Colonic mucosa (tissue), 4 donors: ENCODE measurements at regions not wholly inside any gene's neighbourhood (a gene's known extent, or its start where the extent isn't known, plus 50 kb on each side); places are given as distances from the start of the nearest gene placed in this dataset.
"Not testable (repeated sequence)": the region's sequence is repeated elsewhere in the genome, so short reads cannot be mapped to it uniquely, and the experiment has no call there.

ENCODE experiments used
- DNase-seq: peaks from one replicate; pipeline ENCODE4 v3.0.0-alpha.2; 2020
- H3K27ac ChIP-seq: fragments of 200-600 bp; one replicate; pipeline ENCODE4 v1.8.0; 2021
- H3K27me3 ChIP-seq: fragments of 200-600 bp; one replicate; pipeline ENCODE4 v1.8.0; 2021
- H3K36me3 ChIP-seq: fragments of 200-600 bp; one replicate; pipeline ENCODE4 v1.8.0; 2021
- H3K4me1 ChIP-seq: fragments of 200-600 bp; one replicate; pipeline ENCODE4 v1.8.0; 2021; ENCODE audit warnings: mild to moderate bottlenecking
- H3K4me3 ChIP-seq: fragments of 200-600 bp; one replicate; pipeline ENCODE4 v1.8.0; 2021
- H3K9ac ChIP-seq, 2 donors: one replicate each; pipeline ENCODE4 v1.7.0; 2013; ENCODE audit warnings: control low read depth in 2 of 2, low read depth in 2 of 2, low read length in 2 of 2
- H3K9me3 ChIP-seq: fragments of 200-600 bp; one replicate; pipeline ENCODE4 v1.8.0; 2021
- intact Hi-C: fragments of 100-400 bp; cut with DNase I; formaldehyde crosslinking; loops from one replicate; pipeline ENCODE4 v1.14.1; 2022
- TF ChIP-seq, protein P1 (sequence below): fragments of 200-600 bp; IDR thresholded peaks from one replicate; pipeline ENCODE4 v1.8.0; 2022; ENCODE audit warnings: antibody characterized with exemption, mild to moderate bottlenecking
- donor health status: healthy.
- donor health status: DM: no; HTN: no; CAD: no.
- donor health status: DM: no; HTN: no; CAD: no.

GRCh38 chr1:30519201-30519763, 204.1 kb downstream of the MATN1 start:
- Histone ChIP-seq H3K9me3 (no peaks in the 10 kb centered on the region), H3K4me3 (no peak overlapping the region), H3K27ac (no peak overlapping the region), H3K9ac (no peak overlapping the region), H3K4me1 (no peaks in the 10 kb centered on the region), H3K36me3 (no peaks in the 10 kb centered on the region), H3K27me3 (no peaks in the 10 kb centered on the region)
- DNase-seq: no peak
- intact Hi-C loops: no loop called here
- TF ChIP-seq, protein P1, sequence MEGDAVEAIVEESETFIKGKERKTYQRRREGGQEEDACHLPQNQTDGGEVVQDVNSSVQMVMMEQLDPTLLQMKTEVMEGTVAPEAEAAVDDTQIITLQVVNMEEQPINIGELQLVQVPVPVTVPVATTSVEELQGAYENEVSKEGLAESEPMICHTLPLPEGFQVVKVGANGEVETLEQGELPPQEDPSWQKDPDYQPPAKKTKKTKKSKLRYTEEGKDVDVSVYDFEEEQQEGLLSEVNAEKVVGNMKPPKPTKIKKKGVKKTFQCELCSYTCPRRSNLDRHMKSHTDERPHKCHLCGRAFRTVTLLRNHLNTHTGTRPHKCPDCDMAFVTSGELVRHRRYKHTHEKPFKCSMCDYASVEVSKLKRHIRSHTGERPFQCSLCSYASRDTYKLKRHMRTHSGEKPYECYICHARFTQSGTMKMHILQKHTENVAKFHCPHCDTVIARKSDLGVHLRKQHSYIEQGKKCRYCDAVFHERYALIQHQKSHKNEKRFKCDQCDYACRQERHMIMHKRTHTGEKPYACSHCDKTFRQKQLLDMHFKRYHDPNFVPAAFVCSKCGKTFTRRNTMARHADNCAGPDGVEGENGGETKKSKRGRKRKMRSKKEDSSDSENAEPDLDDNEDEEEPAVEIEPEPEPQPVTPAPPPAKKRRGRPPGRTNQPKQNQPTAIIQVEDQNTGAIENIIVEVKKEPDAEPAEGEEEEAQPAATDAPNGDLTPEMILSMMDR: no peak

DNA sequence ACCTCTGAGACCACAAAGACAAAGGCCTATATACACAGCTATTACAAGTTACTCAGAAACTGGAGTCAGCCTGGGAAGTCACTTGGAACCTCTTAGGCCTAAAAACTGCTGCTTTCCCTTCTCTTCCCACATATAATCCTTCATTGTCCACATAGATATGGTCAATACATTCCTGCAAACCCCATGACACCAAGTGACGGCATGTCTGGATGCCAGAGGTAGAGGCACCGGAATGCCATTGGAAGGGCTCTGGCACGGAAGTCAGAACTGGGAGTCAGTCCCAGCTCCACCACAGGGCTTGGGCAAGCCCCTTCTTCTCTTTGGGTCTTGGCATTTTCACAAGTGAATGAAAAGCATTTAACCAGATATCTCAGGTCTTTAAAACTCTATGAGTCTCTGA, 204.7 kb downstream of the MATN1 start:
- TF ChIP-seq, protein P1: no peak
- H3K4me1 ChIP-seq: no peaks in the 10 kb centered on the region
- no peaks in the 10 kb centered on the region for H3K36me3 ChIP-seq
- H3K27ac ChIP-seq: no peak overlapping the region
- intact Hi-C loops: no loop called here
- no peak overlapping the region for H3K9ac ChIP-seq
- no peaks in the 10 kb centered on the region for H3K27me3 ChIP-seq
- DNase-seq: no peak
- no peak overlapping the region for H3K4me3 ChIP-seq
- no peaks in the 10 kb centered on the region for H3K9me3 ChIP-seq

GRCh38 chr1:30518186-30518585, 205.2 kb downstream of the MATN1 start:
- H3K27me3 ChIP-seq: no peaks in the 10 kb centered on the region
- no peaks in the 10 kb centered on the region for H3K36me3 ChIP-seq
- H3K9ac ChIP-seq: no peak overlapping the region
- no peak overlapping the region for H3K27ac ChIP-seq
- H3K4me1 ChIP-seq: no peaks in the 10 kb centered on the region
- no peaks in the 10 kb centered on the region for H3K9me3 ChIP-seq
- no peak overlapping the region for H3K4me3 ChIP-seq
- intact Hi-C loops: no loop called here
- TF ChIP-seq, protein P1: no peak
- no peak for DNase-seq

DNA sequence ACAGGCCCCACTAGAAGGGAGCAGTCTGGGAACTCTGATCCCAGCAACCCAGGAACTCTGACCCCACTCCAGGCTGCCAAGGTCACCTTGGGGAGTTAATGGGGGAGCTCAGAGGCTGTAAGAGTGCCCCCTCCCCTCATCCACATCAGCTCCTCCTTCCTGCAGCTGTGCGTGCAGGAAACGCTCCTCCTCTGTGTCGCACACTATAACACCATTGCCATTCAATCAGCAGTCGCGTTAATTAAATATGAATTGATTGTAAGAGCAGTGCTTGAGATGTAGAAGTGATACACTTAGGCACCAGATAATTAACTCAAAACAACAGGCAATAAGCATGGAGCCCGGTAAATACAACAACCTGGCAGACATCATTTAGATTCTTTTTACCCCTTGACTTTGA, 205.7 kb downstream of the MATN1 start:
- H3K4me3 ChIP-seq: not testable (repeated sequence)

DNA sequence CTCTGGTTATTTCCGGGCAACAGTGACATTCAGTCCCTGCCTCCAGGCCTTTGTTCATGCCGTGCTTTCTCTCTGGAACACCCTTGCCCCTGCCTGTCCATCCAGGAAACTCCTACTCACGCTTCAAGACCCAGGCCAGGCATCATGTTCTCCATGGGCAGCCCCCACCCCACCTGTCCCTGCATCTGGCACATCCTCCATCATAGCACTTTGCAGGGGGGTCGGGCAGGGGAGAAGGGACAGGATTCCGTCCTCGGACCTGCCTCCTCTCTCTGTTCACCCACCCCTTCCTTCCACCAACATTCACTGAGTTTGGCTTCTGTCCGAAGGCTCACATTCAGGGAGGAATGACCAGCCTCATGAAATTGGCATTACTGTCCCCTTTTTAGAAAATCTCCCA, 206.1 kb downstream of the MATN1 start:
- H3K9ac ChIP-seq, H3K27ac ChIP-seq, intact Hi-C loops, DNase-seq, H3K9me3 ChIP-seq, H3K27me3 ChIP-seq, H3K4me1 ChIP-seq, H3K36me3 ChIP-seq, H3K4me3 ChIP-seq: not testable (repeated sequence)

More for the DNA sequence above, 205.7 kb downstream of the MATN1 start:
- H3K9ac ChIP-seq, H3K4me1 ChIP-seq, H3K9me3 ChIP-seq, H3K27me3 ChIP-seq, intact Hi-C loops, H3K36me3 ChIP-seq, DNase-seq, H3K27ac ChIP-seq: not testable (repeated sequence)

- H3K27me3 ChIP-seq: no peaks in the 10 kb centered on the region
- H3K9me3 ChIP-seq: no peaks in the 10 kb centered on the region
- no peak overlapping the region for H3K4me3 ChIP-seq
- DNase-seq: no peak
- H3K4me1 ChIP-seq: no peaks in the 10 kb centered on the region
- no peak overlapping the region for H3K27ac ChIP-seq
- H3K36me3 ChIP-seq: no peaks in the 10 kb centered on the region
- H3K9ac ChIP-seq: no peak overlapping the region
- intact Hi-C loops: no loop called here
- TF ChIP-seq, protein P1: no peak
Observed at GRCh38 chr1:30516485-30516858, 206.9 kb downstream of the MATN1 start.
